ENCODE measurements at regions not wholly inside any gene's neighbourhood (a gene's known extent, or its start where the extent isn't known, plus 50 kb on each side); places are given as distances from the start of the nearest gene placed in this dataset.

DNA sequence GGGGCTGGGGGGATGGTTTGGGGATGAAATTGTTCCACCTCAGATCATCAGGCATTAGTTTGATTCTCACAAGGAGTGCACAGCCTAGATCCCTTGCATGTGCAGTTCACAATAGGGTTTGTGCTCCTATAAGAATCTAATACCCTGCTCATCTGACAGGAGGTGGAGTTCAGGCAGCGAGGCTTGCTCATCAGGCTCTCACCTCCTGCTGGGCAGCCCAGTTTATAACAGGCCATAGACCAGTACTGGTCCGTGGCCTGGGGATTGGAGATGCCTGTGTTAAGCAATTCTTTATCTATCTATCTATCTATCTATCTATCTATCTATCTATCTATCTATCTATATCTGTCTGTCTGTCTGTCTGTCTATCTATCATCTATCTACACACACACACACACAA lies 525.3 kb upstream of the DAB1 start:
- no peak for TF ChIP-seq CTCF (IDR thresholded peaks at IDR 0.05)
- TF ChIP-seq POLR2A (IDR thresholded peaks at IDR 0.05) = no peak
